Stromal cell of bone marrow (primary cell): ENCODE measurements at regions not wholly inside any gene's neighbourhood (a gene's known extent, or its start where the extent isn't known, plus 50 kb on each side); places are given as distances from the start of the nearest gene placed in this dataset.
"Not testable (repeated sequence)": the region's sequence is repeated elsewhere in the genome, so short reads cannot be mapped to it uniquely, and the experiment has no call there.

Experiments used
- DNase-seq: peaks from one replicate; pipeline ENCODE4 v3.0.0-alpha.2; 2012; ENCODE audit warnings: low read depth

DNA sequence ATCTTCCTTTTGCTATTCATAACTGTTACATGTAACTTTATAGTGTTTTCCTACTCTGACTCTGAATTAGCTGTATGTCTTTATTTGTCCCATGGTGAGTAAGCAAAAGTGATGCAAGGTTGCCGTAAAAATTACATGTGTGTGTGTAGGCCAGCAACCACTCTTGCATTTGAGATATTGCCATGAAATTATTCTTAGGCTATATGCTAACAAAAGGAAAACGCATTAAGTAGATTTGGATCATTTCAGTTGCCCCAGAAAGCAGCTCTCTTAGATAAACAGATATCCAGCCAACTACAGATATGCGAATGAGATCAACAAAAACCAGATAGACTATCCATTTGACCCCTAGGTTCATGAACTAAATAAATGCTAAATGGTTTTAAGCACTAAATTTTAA, 73.6 kb downstream of the CYLC2 start:
- DNase-seq: no peak

DNA sequence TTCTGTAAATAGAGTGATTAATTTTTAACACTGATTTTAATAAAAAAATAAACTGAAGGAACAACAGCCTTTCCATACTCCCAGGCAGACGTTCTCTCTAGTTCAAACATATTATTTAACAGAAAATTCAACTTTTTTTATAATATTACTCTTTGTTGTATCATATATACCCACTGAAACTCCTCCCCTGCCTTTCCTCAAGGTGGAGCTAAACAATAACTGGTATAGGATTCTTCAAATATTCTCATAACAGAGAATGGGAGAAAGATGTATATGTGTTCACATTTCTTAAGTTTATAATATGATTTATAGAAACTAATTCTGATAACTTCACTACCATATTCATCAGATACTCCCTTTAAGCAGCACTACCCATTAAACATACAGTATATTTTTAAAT, 83.4 kb downstream of the CYLC2 start:
- no peak for DNase-seq

DNA sequence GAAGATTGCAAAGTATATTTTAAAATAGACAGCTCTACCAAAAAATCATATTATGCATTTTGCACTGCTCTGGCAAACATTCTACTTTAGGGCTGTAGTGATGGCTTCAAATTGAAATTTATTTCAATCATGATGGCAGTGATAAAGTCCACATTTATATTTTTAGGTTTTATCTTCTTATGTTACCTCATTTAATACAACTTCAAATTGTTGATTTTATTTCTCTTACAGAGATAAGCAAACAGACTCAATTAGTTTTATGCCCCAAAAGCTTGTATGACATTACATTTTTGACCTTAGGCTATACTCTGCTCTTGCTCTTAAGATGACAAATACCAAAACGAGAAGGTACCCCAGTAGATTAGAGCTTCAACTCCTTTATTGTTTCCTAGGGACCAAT, 87.4 kb downstream of the CYLC2 start:
- DNase-seq: no peak

DNA sequence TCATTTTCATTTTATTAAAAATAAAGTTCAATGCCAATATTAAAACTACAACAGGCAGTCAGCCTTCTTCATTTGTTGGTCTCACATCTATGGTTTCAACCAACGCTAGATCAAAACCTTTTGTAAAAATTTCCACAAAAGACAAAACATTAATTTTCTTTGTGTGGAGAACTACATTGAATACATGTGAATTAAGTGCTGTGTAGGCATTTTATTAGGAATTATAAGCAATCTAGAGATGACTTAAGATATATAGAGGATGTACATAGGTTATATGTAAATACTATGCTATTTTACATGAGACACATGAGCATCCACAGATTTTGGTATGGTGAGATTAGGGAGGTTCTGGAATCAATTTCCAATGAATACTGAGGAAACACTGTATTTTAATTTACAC, 94.2 kb downstream of the CYLC2 start:
- DNase-seq: no peak

DNA sequence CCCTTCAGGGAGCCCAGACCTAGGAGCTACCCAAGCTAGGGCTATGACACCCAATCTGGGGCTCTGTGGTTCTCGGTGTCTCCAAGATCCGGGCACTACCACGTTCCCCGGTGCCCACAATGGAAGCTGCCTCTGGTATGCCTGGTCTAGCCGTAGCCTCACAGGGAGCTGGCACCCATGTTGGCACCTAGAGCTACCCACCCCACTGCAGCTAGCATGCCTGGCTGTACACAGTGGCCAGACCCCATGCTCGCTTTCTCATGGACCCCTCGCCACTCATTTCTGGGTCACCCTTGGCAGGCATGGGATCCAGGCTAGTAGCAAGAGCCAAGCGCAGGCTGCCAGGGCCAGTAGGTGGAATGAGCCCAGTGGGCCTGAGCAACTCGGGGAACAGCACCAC, 109.0 kb downstream of the CYLC2 start:
- DNase-seq: no peak

DNA sequence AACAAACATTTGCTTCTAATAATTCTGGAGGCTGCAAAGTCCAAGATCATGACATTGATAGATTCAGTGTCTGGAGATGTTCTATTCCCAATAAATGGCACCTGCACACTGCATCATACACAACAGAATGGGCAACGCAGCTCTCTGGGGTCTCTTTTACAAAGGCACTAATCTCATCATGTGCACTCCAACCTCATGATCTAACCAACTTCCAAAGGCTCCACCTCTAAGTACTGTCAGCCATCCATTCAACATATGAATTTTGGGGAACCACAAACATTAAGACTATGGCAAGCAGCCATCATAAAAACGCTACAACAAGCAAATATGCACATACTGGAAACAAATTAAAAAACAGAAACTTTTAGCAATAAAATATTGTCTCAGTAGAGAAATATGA, 121.1 kb downstream of the CYLC2 start:
- DNase-seq: no peak

DNA sequence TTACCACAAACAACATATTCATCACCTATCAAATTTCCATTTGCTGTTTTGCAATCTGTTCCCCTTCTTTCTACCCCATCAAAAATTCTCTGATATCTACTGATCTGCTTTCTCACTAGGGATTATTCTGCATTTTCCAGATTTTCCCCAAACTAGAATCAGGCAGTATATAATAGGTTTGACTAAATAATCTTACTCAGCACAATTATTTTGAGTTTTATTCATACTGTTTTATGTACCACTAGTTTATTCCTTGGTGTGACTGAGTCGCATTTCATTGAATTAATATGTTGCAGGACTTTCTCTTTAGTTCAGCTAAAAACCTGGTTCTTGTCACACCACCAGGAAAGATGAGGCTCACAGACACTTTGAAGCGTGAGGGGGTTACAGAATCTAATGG, 131.4 kb downstream of the CYLC2 start:
- no peak for DNase-seq

DNA sequence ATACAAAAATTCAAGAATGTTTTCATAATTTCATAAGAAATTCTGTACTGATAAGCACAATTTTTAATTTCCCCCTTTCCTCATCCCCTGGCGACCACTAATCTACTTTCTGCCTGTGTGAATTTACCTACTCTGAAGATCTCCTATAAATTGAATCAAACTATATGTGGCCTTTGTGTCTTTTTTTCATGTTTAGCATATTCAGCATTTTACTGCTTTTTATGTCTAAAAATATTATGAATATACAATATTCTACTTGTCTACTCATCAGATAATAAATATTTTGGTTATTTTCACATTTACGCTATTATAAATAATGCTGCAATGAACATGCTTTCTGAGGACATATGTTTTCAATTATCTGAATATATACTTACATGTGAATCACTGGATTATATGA, 144.8 kb downstream of the CYLC2 start:
- no peak for DNase-seq

DNA sequence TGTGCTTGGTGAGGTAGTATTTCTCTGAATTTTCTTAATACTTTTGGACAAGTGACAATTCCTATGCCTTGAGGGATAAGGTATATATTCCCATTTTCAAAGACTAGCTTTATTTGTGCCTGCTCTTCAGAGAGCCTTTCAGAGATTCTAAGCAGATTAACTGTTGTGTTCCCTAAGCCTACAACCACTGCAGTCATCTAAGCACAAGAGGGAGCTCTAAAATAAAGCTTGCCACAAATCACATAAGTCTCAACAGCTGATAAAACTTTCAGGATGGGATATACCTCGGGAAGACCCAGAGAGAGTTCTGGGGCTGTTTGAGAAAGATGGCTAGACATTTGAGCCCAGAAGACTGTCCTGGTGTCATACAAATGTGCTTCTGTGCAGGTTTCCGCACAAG, 157.3 kb downstream of the CYLC2 start:
- DNase-seq: no peak

DNA sequence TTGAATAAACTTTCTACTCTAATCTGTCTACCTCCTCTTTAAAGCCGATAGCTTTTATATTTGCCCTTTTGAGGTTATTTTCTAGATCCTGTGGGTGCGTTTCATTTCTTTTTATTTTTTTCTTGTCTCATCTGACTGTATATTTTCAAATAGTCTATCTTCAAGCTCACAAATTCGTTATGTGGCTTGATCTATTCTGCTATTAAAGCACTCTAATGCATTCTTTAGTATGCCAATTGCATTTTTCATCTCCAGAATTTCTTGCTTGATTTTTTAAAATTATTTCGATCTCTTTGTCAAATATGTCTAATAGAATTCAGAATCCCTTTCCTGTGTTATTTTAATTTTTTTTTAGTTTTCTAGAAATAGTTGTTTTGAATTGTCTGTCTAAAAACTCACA, 172.4 kb downstream of the CYLC2 start:
- DNase-seq: no peak

DNA sequence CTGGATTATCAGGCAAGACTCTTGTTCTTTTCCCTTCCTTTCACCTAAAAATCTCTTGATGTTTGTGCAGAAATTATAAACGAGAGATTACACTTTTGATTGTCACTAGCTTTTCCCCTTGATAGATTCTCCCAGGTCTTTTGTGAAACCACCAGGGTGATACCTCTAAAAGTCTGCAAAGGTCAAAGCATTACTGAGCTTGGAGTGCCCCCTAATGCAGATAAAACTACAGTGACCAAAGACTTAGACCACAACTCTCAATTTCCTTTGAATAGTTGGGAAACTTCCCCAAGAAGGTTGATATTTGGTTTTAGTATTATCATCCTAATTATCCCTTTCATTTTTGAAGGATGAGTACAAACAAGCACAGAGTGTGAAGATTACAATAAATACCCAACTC, 173.1 kb downstream of the CYLC2 start:
- no peak for DNase-seq

DNA sequence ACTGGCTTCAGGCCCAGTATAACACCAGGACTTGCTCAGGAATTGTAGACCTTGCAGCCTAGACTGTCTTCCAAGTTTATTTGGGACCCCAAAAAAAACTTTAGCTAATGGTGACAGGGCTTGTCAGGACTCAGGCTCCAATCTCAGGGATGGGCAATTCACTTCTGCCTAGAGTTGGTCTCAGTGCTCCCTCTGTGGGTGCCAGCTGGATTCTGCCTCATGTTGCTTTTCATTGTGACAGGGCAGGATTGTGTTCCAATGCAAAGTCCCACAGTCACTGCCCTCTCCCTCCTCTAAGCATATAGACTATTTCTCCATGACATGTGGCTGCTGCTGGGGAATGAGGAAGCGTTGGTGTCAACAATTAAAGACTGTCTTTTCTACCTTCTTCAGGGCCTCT, 174.7 kb downstream of the CYLC2 start:
- DNase-seq: no peak

DNA sequence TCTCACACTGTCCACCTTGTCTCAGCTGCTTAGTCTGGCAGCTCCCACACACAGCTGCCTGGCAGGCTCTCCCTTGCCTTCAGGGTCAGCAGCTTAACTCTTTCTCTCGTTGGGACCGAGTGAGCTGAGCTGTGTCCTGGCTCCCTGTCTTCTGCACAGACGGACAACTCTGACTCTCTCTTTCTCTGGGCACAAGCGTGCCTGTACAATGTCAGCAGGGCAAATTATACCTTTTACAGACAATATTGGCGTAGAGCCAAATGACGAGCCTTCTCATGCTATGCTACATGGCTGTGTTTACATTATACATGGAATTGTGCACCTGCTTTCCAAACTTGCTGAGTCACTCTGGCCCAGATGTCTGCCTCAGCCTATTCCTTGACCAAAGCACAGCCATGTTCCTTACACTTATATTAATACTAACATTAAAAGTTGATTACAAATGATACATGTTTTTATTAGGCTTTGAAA, 188.6 kb downstream of the CYLC2 start:
- no peak for DNase-seq

DNA sequence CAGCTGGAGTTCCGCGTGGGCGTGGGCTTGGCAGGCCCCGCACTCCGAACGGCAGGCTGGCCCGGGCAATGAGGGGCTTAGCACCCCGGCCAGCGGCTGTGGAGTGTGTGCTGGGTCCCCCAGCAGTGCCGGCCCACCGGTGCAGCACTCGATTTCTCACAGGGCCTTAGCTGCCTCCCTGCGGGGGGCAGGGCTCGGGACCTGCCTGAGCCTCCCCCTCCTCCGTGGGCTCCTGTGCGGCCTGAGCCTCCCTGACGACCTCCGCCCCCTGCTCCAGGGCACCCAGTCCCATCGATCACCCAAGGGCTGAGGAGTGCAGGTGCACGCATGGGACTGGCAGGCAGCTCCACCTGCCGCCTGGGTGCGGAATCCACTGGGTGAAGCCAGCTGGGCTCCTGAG, 191.8 kb downstream of the CYLC2 start:
- no peak for DNase-seq

DNA sequence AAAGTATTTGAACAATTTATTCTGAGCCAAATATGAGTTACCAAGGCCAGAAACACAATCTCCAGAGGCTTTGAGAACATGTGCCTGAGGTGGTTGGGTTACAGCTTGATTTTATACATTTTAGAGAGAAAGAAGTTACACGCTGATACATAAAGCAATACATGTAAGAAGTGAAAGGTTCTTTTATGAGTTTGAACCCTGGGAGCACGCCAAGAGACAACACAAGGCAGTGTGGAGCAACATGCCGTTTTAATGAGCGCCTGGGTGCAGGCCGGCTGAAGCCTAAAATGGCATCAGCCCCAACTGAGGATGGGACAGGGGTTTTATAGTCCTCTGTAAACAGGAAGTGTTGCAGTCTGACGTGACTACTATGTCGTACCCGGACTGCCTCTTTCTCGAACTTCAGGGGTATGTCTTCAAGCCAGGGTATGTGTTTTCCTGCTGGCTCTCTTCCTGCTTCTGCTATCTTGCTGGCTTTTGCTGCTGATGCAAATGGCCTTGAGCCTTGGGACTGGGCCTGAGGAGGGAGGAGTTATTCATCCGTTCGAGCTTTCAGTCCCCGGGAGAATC, 193.7 kb downstream of the CYLC2 start:
- no peak for DNase-seq

DNA sequence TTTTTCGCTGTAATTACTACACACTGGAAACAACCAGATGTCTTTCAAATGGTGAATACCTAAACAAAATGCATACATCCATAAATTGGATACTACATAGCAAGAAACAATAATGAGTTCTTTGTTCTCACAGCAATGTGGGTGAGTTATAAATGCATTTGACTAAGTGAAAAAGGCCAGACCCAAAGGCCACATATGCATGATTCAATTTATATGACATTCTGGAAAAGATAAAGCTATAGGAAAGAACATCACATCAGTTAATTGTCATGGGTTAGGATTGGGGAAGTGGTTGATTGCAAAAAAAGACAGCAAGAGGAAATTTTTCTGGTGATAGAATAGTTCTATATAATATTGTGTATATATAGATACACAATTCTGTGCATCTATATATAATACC, 198.9 kb downstream of the CYLC2 start:
- no peak for DNase-seq

DNA sequence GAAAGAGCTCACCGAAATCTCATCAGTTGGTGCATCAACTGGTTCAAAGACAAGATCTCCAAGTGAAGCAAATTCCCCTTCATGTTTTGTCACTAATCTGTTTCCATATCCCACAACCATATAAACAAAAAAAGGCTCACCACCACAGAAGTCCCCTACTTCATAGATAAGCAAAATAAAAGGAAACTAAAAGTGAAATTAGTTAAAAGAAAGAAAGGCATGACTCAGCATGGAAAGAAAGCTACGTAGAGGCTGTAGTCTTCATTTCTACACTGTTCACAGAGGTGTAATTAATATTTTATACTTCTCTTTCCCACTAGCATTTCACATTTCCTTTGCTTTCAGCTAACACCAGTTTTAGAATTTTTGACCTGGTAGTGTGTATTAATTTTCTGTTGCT, 208.0 kb downstream of the CYLC2 start:
- no peak for DNase-seq

DNA sequence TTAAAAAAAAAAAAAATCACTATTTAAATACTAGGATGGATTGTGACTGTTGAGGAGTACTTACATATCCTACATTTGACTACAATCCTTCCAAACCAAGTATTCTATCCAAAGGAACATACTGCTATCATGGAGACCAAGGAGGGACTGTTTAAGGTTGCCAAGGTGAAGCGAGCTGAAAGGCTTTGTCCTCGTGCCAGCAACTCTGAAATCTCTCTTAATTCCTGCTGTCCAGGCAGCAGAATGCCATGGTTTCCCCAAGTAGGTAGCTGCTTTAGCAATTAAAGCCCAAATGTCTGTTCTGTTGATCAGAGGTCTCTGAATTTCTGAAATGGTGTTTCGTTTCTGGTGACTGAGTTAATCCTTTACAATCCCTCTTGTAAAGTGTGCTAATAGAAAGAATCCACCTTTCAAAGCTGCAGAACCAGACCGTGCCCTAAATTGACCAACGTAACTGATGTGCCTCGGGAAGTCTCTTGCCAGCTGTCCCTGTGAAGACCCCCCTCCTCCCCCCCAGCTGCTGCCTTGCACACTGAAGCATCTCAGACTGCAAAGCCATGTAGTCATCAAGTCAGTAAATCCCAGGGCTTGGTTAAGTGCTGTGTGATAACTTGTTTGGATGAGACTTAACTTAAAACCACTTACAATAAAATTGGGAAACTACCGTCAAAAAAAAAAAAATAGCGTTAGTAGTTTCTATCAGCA, 210.9 kb downstream of the CYLC2 start:
- not testable (repeated sequence) for DNase-seq

DNA sequence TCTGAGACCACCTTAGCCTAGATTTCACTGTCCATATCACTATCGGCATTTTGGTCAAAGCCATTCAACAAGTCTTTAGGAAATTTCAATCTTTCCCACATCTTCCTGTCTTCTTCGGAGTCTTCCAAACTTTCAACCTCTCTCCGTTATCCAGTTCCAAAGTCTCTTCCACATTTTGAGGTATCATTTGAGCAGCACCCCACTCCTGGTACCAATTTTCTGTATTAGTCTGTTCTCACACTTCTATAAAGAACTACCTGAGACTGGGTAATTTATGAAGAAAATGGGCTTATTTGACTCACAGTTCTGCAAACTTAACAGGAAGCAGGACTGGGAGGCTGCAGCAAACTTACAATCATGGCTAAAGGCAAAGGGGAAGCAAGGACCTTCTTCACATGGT, 215.5 kb downstream of the CYLC2 start:
- DNase-seq: no peak

DNA sequence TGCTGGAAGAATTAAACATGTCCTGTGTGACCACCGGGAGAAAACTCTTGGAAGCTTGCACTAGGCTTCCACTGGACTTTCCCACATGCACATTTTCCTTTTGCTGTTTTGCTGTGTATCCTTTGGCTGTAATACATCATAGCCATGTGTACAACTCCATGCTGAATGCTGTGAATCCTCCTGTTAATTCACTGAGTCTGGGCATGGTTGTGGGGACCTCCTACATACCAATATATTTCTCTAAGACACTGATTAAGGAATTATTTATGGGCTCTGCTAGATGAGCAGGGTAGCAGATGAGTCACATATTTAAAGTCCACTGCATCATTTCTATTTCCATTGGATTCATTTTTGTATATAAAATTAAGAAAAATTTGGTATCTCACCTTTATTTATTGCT, 220.1 kb downstream of the CYLC2 start:
- DNase-seq: no peak

DNA sequence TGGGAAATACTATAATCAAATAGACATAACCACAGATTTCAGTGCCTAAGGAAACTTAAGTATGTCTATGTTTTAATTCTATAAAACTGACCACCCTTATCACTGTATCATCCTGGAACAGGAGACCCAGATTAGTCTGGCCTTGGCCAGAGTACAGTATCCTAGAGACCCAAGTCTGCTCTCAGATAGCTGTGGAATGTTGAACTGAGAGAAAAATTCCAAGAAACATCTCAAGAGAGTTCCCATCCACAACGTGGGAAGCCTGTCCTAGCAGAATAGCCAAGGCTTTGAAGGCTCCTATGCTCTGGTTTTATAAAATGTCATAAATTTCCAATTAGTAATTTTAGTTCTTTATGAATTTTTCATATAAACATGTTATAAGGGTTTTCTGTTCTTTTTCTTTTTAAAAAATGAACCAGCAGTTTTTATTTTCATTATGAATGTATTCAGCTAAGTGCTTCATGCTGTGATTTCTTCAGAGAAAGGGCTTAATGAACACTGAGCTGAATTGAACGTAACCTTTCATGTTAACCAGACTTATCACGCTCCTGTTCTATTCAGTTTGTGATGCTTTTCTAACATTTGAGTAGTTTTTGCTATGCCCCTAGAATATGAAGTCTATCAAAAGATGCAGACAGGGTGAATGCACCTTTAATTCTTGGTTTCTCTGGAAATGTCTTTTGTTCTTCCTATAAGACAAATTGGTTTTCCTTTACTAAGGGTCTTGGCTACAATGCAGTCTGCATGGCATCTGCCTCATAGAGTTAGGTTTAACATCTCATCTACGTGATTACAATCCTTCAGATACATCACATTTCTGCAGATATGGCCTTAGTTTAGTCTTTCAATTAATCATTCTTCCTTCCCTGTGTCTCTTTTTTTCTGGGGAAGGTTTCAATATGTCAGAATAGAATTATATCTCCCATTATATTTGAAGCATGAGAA, 230.8 kb downstream of the CYLC2 start:
- DNase-seq: no peak

DNA sequence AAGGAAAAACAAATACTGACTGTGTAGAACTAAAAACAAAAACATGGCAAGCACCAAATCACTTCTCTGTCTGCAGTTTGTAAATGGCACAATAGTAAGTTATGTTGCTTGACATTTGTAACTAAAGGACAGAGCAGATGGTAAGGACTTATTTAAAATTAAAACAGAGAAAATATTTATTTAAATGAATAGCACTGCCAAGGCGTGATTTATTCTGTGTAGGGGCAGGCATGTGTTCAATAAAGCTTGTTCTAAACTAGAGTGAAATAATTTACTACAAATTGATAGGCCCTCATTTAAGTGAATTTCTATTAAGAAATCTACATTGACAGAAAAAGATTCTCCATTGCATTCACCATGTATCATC, 231.5 kb downstream of the CYLC2 start:
- DNase-seq: no peak

DNA sequence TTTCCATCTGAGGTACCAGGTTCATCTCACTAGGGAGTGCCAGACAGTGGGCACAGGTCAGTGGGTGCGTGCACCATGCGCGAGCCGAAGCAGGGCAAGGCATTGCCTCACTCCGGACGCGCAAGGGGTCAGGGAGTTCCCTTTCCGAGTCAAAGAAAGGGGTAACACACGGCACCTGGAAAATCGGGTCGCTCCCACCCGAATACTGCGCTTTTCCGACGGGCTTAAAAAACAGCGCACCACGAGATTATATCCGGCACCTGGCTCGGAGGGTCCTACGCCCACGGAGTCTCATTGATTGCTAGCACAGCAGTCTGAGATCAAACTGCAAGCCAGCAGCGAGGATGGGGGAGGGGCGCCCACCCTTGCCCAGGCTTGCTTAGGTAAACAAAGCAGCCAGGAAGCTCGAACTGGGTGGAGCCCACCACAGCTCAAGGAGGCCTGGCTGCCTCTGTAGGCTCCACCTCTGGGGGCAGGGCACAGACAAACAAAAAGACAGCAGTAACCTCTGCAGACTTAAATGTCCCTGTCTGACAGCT, 242.5 kb downstream of the CYLC2 start:
- not testable (repeated sequence) for DNase-seq
